ENCODE measurements at regions not wholly inside any gene's neighbourhood (a gene's known extent, or its start where the extent isn't known, plus 50 kb on each side); places are given as distances from the start of the nearest gene placed in this dataset.

- H3K4me3 ChIP-seq (ENCODE audit: low read depth, low read length) = no peak overlapping the region
- DNase-seq (ENCODE audit: low read depth) = no peak
- TF ChIP-seq CTCF (IDR thresholded peaks at IDR 0.05; ENCODE audit: low read depth, low read length, missing control alignments) = no peak
Observed at GRCh38 chr11:15858881-15859280, 497.5 kb downstream of the SOX6 start.

- H3K4me3 ChIP-seq (ENCODE audit: low read depth, low read length) = no peak overlapping the region
- no peak for DNase-seq (ENCODE audit: low read depth)
- no peak for TF ChIP-seq CTCF (IDR thresholded peaks at IDR 0.05; ENCODE audit: low read depth, low read length, missing control alignments)
Observed at GRCh38 chr11:15859411-15859810, 496.9 kb downstream of the SOX6 start.

- DNase-seq (ENCODE audit: low read depth) = no peak
- H3K4me3 ChIP-seq (ENCODE audit: low read depth, low read length) = no peak overlapping the region
- TF ChIP-seq CTCF (IDR thresholded peaks at IDR 0.05; ENCODE audit: low read depth, low read length, missing control alignments) = no peak
Observed at GRCh38 chr11:15861256-15861655, 495.1 kb downstream of the SOX6 start.

GRCh38 chr11:15863411-15863810 is 492.9 kb downstream of the SOX6 start:
- DNase-seq (ENCODE audit: low read depth) = no peak
- TF ChIP-seq CTCF (IDR thresholded peaks at IDR 0.05; ENCODE audit: low read depth, low read length, missing control alignments) = no peak
- no peak overlapping the region for H3K4me3 ChIP-seq (ENCODE audit: low read depth, low read length)

GRCh38 chr11:15864026-15864805 is 492.1 kb downstream of the SOX6 start:
- no peak overlapping the region for H3K4me3 ChIP-seq (ENCODE audit: low read depth, low read length)
- TF ChIP-seq CTCF (IDR thresholded peaks at IDR 0.05; ENCODE audit: low read depth, low read length, missing control alignments) = no peak
- no peak for DNase-seq (ENCODE audit: low read depth)

GRCh38 chr11:15865212-15865987 is 490.9 kb downstream of the SOX6 start:
- no peak for TF ChIP-seq CTCF (IDR thresholded peaks at IDR 0.05; ENCODE audit: low read depth, low read length, missing control alignments)
- no peak overlapping the region for H3K4me3 ChIP-seq (ENCODE audit: low read depth, low read length)
- DNase-seq (ENCODE audit: low read depth) = no peak
